IMR-90 (cell line): ENCODE measurements at regions not wholly inside any gene's neighbourhood (a gene's known extent, or its start where the extent isn't known, plus 50 kb on each side); places are given as distances from the start of the nearest gene placed in this dataset.

Source experiments
- ATAC-seq: fragments of 200-7000 bp; cut with Tn5 transposase; 2 replicates; pipeline ENCODE4 v1.9.1; 2020; ENCODE audit warnings: low read depth, mild to moderate bottlenecking, moderate library complexity
- BruUV-seq: library from RNA; stranded (reverse); fragments of 400-500 nt; replicated peaks from 2 replicates; lab custom pipeline; 2021; lab: Mats Ljungman, UMichigan
- CTCF ChIA-PET: fragments of 300-600 bp; formaldehyde crosslinking; extraction: SDS; loops from one replicate; lab custom pipeline; 2021; ENCODE audit warnings: antibody characterized with exemption; lab: Yijun Ruan, JAX
- POLR2A ChIA-PET: fragments of 300-600 bp; sonication (Branson Sonifier 250); formaldehyde crosslinking; loops from one replicate; lab custom pipeline; 2022; ENCODE audit warnings: antibody characterized with exemption; ENCODE audit not compliant: unreplicated experiment; lab: Charles Lee
- DNase-seq: peaks from one replicate; pipeline ENCODE4 v3.0.0; 2013
- H2AFZ ChIP-seq: replicated peaks from 2 replicates; pipeline ENCODE3; 2013; ENCODE audit warnings: low read length, mild to moderate bottlenecking; ENCODE audit not compliant: poor library complexity
- H2AK5ac ChIP-seq: 2 replicates; pipeline ENCODE4 v1.6.1; 2013; ENCODE audit warnings: low read depth, low read length, inconsistent platforms
- H2AK9ac ChIP-seq: replicated peaks from 2 replicates; pipeline ENCODE3; 2013; ENCODE audit warnings: mild to moderate bottlenecking, low read depth, low read length, moderate library complexity; ENCODE audit not compliant: poor library complexity
- H2BK120ac ChIP-seq: 2 replicates; pipeline ENCODE4 v1.6.1; 2013; ENCODE audit warnings: low read depth, low read length, inconsistent platforms
- H2BK15ac ChIP-seq: 3 replicates; pipeline ENCODE4 v1.6.1; 2013; ENCODE audit warnings: low read depth, low read length, inconsistent platforms
- H2BK20ac ChIP-seq: 2 replicates; pipeline ENCODE4 v1.6.1; 2013; ENCODE audit warnings: low read depth, mild to moderate bottlenecking, inconsistent platforms, low read length, moderate library complexity
- H2BK5ac ChIP-seq: 2 replicates; pipeline ENCODE4 v1.6.1; 2013; ENCODE audit warnings: mild to moderate bottlenecking, low read depth, low read length, inconsistent platforms; ENCODE audit not compliant: poor library complexity, severe bottlenecking
- H3K14ac ChIP-seq: replicated peaks from 2 replicates; pipeline ENCODE4 v1.6.1; 2013; ENCODE audit warnings: low read depth, low read length, inconsistent platforms
- H3K18ac ChIP-seq: 2 replicates; pipeline ENCODE4 v1.6.1; 2013; ENCODE audit warnings: low read depth, low read length, control low read depth
- H3K23ac ChIP-seq: 2 replicates; pipeline ENCODE4 v1.6.1; 2013; ENCODE audit warnings: low read depth, low read length, inconsistent platforms
- H3K27ac ChIP-seq: 2 replicates; pipeline ENCODE4 v1.5.1; 2013; ENCODE audit warnings: mild to moderate bottlenecking, control low read depth, low read length; ENCODE audit not compliant: insufficient read depth
- H3K27me3 ChIP-seq: 2 replicates; pipeline ENCODE4 v1.6.1; 2013; ENCODE audit warnings: low read length; ENCODE audit not compliant: control insufficient read depth, insufficient read depth
- H3K36me3 ChIP-seq: 2 replicates; pipeline ENCODE4 v1.6.1; 2013; ENCODE audit warnings: low read length, mixed read lengths; ENCODE audit not compliant: control insufficient read depth, insufficient read depth
- H3K4ac ChIP-seq: 2 replicates; pipeline ENCODE4 v1.6.1; 2013; ENCODE audit warnings: low read depth, low read length, inconsistent platforms
- H3K4me1 ChIP-seq: 2 replicates; pipeline ENCODE4 v1.6.1; 2013; ENCODE audit warnings: low read length, mixed read lengths; ENCODE audit not compliant: control insufficient read depth, insufficient read depth
- H3K4me2 ChIP-seq: 2 replicates; pipeline ENCODE4 v1.6.1; 2013; ENCODE audit warnings: low read depth, mild to moderate bottlenecking, control low read depth, low read length, moderate library complexity
- H3K4me3 ChIP-seq: 2 replicates; pipeline ENCODE4 v1.5.1; 2013; ENCODE audit warnings: low read depth, mild to moderate bottlenecking, control low read depth, low read length, moderate library complexity; ENCODE audit not compliant: insufficient read depth
- H3K56ac ChIP-seq: 2 replicates; pipeline ENCODE4 v1.6.1; 2013; ENCODE audit warnings: low read length, inconsistent platforms; ENCODE audit not compliant: insufficient read depth; ENCODE audit errors: extremely low read depth
- H3K79me1 ChIP-seq, 2 experiments: 2 replicates each; pipeline ENCODE4 v1.6.1; 2013; ENCODE audit warnings: low read length in 2 of 2, inconsistent platforms in 1 of 2, low read depth in 1 of 2
- H3K9ac ChIP-seq: 2 replicates; pipeline ENCODE4 v1.6.1; 2013; ENCODE audit warnings: low read depth, low read length, control low read depth
- H3K9me1 ChIP-seq: 2 replicates; pipeline ENCODE4 v1.6.1; 2013; ENCODE audit warnings: low read length, inconsistent platforms; ENCODE audit not compliant: insufficient read depth
- H3K9me3 ChIP-seq: 2 replicates; pipeline ENCODE4 v1.6.1; 2013; ENCODE audit warnings: low read length; ENCODE audit not compliant: control insufficient read depth, insufficient read depth
- H4K20me1 ChIP-seq: 2 replicates; pipeline ENCODE4 v1.6.1; 2013; ENCODE audit warnings: low read length, inconsistent platforms; ENCODE audit not compliant: insufficient read depth
- H4K5ac ChIP-seq: 2 replicates; pipeline ENCODE4 v1.6.1; 2013; ENCODE audit warnings: mild to moderate bottlenecking, low read depth, low read length, control low read depth
- H4K8ac ChIP-seq, 2 experiments: 2 replicates each; pipeline ENCODE4 v1.6.1; 2013; ENCODE audit warnings: low read depth in 2 of 2, low read length in 2 of 2, control low read depth in 1 of 2, inconsistent platforms in 1 of 2
- H4K91ac ChIP-seq: 2 replicates; pipeline ENCODE4 v1.6.1; 2013; ENCODE audit warnings: low read depth, low read length, inconsistent platforms; ENCODE audit not compliant: insufficient read depth
- BHLHE40 ChIP-seq: fragments of 150-350 bp; IDR thresholded peaks from 2 replicates; pipeline ENCODE4 v1.6.1; 2016; ENCODE audit warnings: mild to moderate bottlenecking, low read depth, low read length
- CEBPB ChIP-seq: IDR thresholded peaks from 2 replicates; pipeline ENCODE4 v1.6.1; 2012; ENCODE audit warnings: low read depth, low read length, improper control_type of control experiment
- CHD1 ChIP-seq: IDR thresholded peaks from 2 replicates; pipeline ENCODE4 v1.6.1; 2012; ENCODE audit warnings: low read depth, low read length, improper control_type of control experiment
- CTCF ChIP-seq: conservative IDR thresholded peaks from 2 replicates; pipeline ENCODE4 v1.5.1; 2012; ENCODE audit warnings: mild to moderate bottlenecking, low read depth, low read length, improper control_type of control experiment
- FOS ChIP-seq: fragments of 150-350 bp; IDR thresholded peaks from 2 replicates; pipeline ENCODE4 v1.6.1; 2016; ENCODE audit warnings: low read depth, low read length
- MAFK ChIP-seq: IDR thresholded peaks from 2 replicates; pipeline ENCODE4 v1.6.1; 2012; ENCODE audit warnings: low read depth, low read length, improper control_type of control experiment
- MAZ ChIP-seq: IDR thresholded peaks from 2 replicates; pipeline ENCODE4 v1.6.1; 2012; ENCODE audit warnings: low read depth, mild to moderate bottlenecking, low read length, improper control_type of control experiment, moderate library complexity, borderline replicate concordance
- NFE2L2 ChIP-seq: fragments of 150-350 bp; IDR thresholded peaks from 2 replicates; pipeline ENCODE4 v1.6.1; 2016; ENCODE audit warnings: low read depth, mild to moderate bottlenecking, low read length
- POLR2A ChIP-seq: IDR thresholded peaks from 2 replicates; pipeline ENCODE4 v1.6.1; 2012; ENCODE audit warnings: mild to moderate bottlenecking, low read depth, low read length
- RCOR1 ChIP-seq: IDR thresholded peaks from 2 replicates; pipeline ENCODE4 v1.6.1; 2012; ENCODE audit warnings: mild to moderate bottlenecking, low read length, improper control_type of control experiment; ENCODE audit not compliant: insufficient replicate concordance
- RFX5 ChIP-seq: IDR thresholded peaks from 2 replicates; pipeline ENCODE4 v1.8.0; 2012; ENCODE audit warnings: low read depth, mild to moderate bottlenecking, low read length, moderate library complexity
- SMC3 ChIP-seq: fragments of 150-350 bp; IDR thresholded peaks from 2 replicates; pipeline ENCODE4 v1.6.1; 2016; ENCODE audit warnings: low read depth, mild to moderate bottlenecking, antibody characterized with exemption, low read length, moderate library complexity
- WGBS, 2 experiments: methylation state at CpG; one replicate each; pipeline versions ENCODE4 v1.1.5 to v1.1.7; 2013; ENCODE audit warnings: missing lambda C conversion rate in 2 of 2; ENCODE audit not compliant: insufficient read length in 1 of 2; ENCODE audit errors: extremely low coverage in 2 of 2; 5-methylcytosine and 5-hydroxymethylcytosine counted together
- dilution Hi-C: fragments of 300-500 bp; cut with HindIII; formaldehyde crosslinking; loops from one replicate; pipeline ENCODE4 v1.14.3; 2018; ENCODE audit warnings: low sequenced_read_pairs; ENCODE audit not compliant: unreplicated experiment
- in situ Hi-C: fragments of 300-500 bp; cut with MboI; formaldehyde crosslinking; loops from 3 replicates; pipeline ENCODE4 v1.14.3; 2019; ENCODE audit warnings: low sequenced_read_pairs, inconsistent platforms, mixed read lengths
- intact Hi-C: fragments of 100-400 bp; cut with micrococcal nuclease; formaldehyde crosslinking; loops from 2 replicates; pipeline ENCODE4 v1.10.0; 2022
- TF ChIP-seq, protein P1 (sequence below): fragments of 150-350 bp; IDR thresholded peaks from 2 replicates; pipeline ENCODE4 v1.6.1; 2016; ENCODE audit warnings: low read depth, mild to moderate bottlenecking, low read length, moderate library complexity, borderline replicate concordance
- TF ChIP-seq, protein P2 (sequence below): fragments of 150-350 bp; IDR thresholded peaks from 2 replicates; pipeline ENCODE4 v1.6.1; 2017; ENCODE audit warnings: mild to moderate bottlenecking, antibody characterized with exemption, low read length, low read depth

- TF ChIP-seq SMC3, result no peak
- no peak for TF ChIP-seq CTCF
- TF ChIP-seq CHD1, result no peak
- TF ChIP-seq MAFK, result no peak
- TF ChIP-seq, protein P1, sequence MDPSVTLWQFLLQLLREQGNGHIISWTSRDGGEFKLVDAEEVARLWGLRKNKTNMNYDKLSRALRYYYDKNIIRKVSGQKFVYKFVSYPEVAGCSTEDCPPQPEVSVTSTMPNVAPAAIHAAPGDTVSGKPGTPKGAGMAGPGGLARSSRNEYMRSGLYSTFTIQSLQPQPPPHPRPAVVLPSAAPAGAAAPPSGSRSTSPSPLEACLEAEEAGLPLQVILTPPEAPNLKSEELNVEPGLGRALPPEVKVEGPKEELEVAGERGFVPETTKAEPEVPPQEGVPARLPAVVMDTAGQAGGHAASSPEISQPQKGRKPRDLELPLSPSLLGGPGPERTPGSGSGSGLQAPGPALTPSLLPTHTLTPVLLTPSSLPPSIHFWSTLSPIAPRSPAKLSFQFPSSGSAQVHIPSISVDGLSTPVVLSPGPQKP, result no peak
- no peak for TF ChIP-seq CEBPB
- TF ChIP-seq POLR2A, result no peak
- no peak for TF ChIP-seq BHLHE40
- TF ChIP-seq NFE2L2, result no peak
- no peak for TF ChIP-seq RFX5
- no peak for TF ChIP-seq MAZ
- no peak for TF ChIP-seq FOS
- TF ChIP-seq RCOR1, result no peak
- TF ChIP-seq, protein P2, sequence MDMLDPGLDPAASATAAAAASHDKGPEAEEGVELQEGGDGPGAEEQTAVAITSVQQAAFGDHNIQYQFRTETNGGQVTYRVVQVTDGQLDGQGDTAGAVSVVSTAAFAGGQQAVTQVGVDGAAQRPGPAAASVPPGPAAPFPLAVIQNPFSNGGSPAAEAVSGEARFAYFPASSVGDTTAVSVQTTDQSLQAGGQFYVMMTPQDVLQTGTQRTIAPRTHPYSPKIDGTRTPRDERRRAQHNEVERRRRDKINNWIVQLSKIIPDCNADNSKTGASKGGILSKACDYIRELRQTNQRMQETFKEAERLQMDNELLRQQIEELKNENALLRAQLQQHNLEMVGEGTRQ, result no peak
- Histone ChIP-seq H3K27me3 (peaks cover 2% of the 10 kb centered on the region), H3K4me1 (no peaks in the 10 kb centered on the region), H4K91ac (no peak overlapping the region), H2AK9ac (no peak overlapping the region), H3K14ac (no peak overlapping the region), H2BK20ac (no peak overlapping the region), H2BK5ac (no peak overlapping the region), H3K4me3 (no peak overlapping the region), H4K20me1 (no peaks in the 10 kb centered on the region), H3K9me3 (no peaks in the 10 kb centered on the region), H3K56ac (no peak overlapping the region), H3K18ac (no peak overlapping the region), H2BK120ac (no peak overlapping the region), H3K9ac (no peak overlapping the region), H2AFZ (no peak overlapping the region), H3K9me1 (no peaks in the 10 kb centered on the region), H4K8ac (no peak overlapping the region), H3K36me3 (no peaks in the 10 kb centered on the region), H3K4me2 (no peak overlapping the region), H3K27ac (no peak overlapping the region), H3K23ac (no peak overlapping the region), H3K79me1 (no peaks in the 10 kb centered on the region), H3K4ac (no peak overlapping the region), H2AK5ac (no peak overlapping the region), H2BK15ac (no peak overlapping the region), H4K5ac (no peak overlapping the region)
- no CpG with 5 or more reads among the region's 1 CpG for WGBS, 2 experiments
- ChIA-PET CTCF (no interaction called here), POLR2A (no interaction called here)
- ATAC-seq (no peak), DNase-seq (peak; percentile 13)
- intact Hi-C loops (no loop called here), in situ Hi-C loops (no loop called here), dilution Hi-C loops (no loop called here)
- no TSS peak for BruUV-seq
Measured at GRCh38 chrX:16250296-16250695, 83.0 kb downstream of the MAGEB17 start.
